ENCODE measurements at regions not wholly inside any gene's neighbourhood (a gene's known extent, or its start where the extent isn't known, plus 50 kb on each side); places are given as distances from the start of the nearest gene placed in this dataset.

DNA sequence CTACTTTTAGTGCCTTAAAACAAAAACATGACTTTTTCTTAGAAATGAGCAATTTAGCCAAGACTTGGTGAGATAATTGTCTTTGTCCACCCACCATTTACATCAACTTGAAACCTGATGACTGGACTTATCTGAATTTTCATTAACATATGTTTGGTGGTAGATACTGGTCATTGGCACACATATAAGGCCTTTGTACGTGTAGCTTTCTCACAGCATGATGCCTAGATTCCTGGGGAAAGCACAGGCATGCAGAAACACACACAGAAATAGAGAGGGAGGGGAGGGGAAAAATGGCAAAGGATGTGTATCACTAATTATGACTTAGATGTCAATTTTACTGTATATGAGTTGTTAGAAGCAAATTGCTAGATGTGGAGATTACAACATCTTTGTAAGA, 488.4 kb downstream of the NXPH1 start (continued):
- TF ChIP-seq ZNF175 (tag by site-specific recombination; IDR thresholded peaks at IDR 0.05) (no peak), ZBTB8A (tag by site-specific recombination; IDR thresholded peaks at IDR 0.05) (no peak), ZXDB (tag by site-specific recombination; IDR thresholded peaks at IDR 0.05) (no peak), ZNF660 (tag by site-specific recombination; IDR thresholded peaks at IDR 0.05) (no peak), ZNF600 (tag by site-specific recombination; IDR thresholded peaks at IDR 0.05) (no peak)

DNA sequence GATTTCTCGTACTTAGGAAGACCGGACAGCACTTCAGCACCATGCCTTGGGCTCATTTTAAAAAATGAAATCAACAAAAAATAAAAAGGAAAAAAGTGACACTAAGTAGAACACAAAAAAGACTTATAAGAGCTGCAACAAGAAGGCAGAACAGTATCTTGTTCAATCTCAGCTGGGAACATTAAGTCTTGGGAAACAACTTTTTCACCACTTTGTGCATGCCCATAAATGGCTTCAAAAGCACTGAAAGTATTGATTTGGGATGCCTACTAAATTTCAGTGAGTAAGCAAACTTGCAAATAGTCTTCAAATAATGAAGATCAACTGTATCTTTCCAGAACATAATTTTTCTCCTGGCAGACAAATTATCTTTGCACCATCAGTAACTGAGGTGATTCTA, 489.3 kb downstream of the NXPH1 start:
- no peaks in the 10 kb centered on the region for H3K4me1 ChIP-seq (ENCODE audit: control insufficient read depth, insufficient read depth, low read length)
- TF ChIP-seq ZNF19 (tag by site-specific recombination; IDR thresholded peaks at IDR 0.05; ENCODE audit: low read depth) (no peak), ZNF391 (tag by site-specific recombination; IDR thresholded peaks at IDR 0.05; ENCODE audit: borderline replicate concordance, low read depth) (no peak), ZNF792 (tag by site-specific recombination; IDR thresholded peaks at IDR 0.05) (no peak), ZNF121 (tag by site-specific recombination; IDR thresholded peaks at IDR 0.05) (no peak), BCL11B (tag by site-specific recombination; IDR thresholded peaks at IDR 0.05; ENCODE audit: low read depth) (no peak), ZNF248 (tag by site-specific recombination; IDR thresholded peaks at IDR 0.05) (no peak), ZNF292 (tag by site-specific recombination; IDR thresholded peaks at IDR 0.05; ENCODE audit: borderline replicate concordance, low read depth) (no peak)
- TF ChIP-seq, protein P1, sequence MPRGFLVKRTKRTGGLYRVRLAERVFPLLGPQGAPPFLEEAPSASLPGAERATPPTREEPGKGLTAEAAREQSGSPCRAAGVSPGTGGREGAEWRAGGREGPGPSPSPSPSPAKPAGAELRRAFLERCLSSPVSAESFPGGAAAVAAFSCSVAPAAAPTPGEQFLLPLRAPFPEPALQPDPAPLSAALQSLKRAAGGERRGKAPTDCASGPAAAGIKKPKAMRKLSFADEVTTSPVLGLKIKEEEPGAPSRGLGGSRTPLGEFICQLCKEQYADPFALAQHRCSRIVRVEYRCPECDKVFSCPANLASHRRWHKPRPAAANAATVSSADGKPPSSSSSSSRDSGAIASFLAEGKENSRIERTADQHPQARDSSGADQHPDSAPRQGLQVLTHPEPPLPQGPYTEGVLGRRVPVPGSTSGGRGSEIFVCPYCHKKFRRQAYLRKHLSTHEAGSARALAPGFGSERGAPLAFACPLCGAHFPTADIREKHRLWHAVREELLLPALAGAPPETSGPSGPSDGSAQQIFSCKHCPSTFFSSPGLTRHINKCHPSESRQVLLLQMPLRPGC (tag by site-specific recombination; IDR thresholded peaks at IDR 0.05): no peak
- TF ChIP-seq, protein P2, sequence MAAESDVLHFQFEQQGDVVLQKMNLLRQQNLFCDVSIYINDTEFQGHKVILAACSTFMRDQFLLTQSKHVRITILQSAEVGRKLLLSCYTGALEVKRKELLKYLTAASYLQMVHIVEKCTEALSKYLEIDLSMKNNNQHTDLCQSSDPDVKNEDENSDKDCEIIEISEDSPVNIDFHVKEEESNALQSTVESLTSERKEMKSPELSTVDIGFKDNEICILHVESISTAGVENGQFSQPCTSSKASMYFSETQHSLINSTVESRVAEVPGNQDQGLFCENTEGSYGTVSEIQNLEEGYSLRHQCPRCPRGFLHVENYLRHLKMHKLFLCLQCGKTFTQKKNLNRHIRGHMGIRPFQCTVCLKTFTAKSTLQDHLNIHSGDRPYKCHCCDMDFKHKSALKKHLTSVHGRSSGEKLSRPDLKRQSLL (tag by site-specific recombination; IDR thresholded peaks at IDR 0.05): no peak
- TF ChIP-seq, protein P3, sequence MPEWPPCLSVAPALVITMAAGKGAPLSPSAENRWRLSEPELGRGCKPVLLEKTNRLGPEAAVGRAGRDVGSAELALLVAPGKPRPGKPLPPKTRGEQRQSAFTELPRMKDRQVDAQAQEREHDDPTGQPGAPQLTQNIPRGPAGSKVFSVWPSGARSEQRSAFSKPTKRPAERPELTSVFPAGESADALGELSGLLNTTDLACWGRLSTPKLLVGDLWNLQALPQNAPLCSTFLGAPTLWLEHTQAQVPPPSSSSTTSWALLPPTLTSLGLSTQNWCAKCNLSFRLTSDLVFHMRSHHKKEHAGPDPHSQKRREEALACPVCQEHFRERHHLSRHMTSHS (tag by site-specific recombination; IDR thresholded peaks at IDR 0.05): no peak
- H3K27ac ChIP-seq (ENCODE audit: extremely low read depth, low read depth, low read length): no peak overlapping the region
- ChIA-PET POLR2A (no interaction called here), CTCF (no interaction called here)
- H3K4me3 ChIP-seq (ENCODE audit: low read depth, low read length): no peak overlapping the region
- H3K36me3 ChIP-seq (ENCODE audit: control insufficient read depth in 2 of 2, insufficient read depth in 1 of 2, low read length in 2 of 2): no peaks in the 10 kb centered on the region
- H3K9me3 ChIP-seq (ENCODE audit: control insufficient read depth, insufficient read depth, low read depth, low read length): no peaks in the 10 kb centered on the region

DNA sequence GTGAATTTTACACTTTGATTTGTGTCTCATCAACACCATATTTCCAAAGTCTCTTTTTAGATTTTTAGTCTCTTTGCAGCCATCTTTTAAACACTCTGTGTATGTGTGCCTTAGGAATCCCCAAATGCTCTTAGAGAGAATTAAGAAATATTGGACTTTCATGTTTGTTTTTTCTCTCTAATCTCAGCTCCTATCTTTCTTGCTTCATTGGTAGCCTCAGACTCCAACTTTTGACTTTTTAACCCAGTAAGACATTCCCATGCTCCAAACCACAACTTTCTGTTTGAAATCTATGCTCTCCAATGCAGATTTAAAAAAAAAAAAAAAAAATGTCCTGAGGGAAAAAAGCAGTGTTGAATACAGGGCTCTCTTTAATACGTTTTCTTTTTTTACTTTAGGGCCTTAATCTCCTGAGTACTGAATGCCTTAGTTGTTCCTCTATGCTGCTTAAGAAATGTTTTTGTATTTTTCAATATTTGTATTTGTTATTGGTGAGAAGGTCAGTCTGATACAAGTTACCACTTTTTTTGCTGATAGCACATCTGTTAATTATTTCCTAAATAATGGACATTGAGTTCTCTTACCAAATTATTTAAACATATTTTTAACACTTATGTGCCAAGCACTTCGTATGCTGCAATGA, 489.9 kb downstream of the NXPH1 start:
- no peaks in the 10 kb centered on the region for H3K4me1 ChIP-seq (ENCODE audit: control insufficient read depth, insufficient read depth, low read length)
- ChIA-PET CTCF (no interaction called here), POLR2A (no interaction called here)
- H3K27ac ChIP-seq (ENCODE audit: extremely low read depth, low read depth, low read length): no peak overlapping the region
- no peak overlapping the region for H3K4me3 ChIP-seq (ENCODE audit: low read depth, low read length)
- H3K36me3 ChIP-seq (ENCODE audit: control insufficient read depth in 2 of 2, insufficient read depth in 1 of 2, low read length in 2 of 2): no peaks in the 10 kb centered on the region
- H3K9me3 ChIP-seq (ENCODE audit: control insufficient read depth, insufficient read depth, low read depth, low read length): no peaks in the 10 kb centered on the region
- no peak for TF ChIP-seq ZNF660 (tag by site-specific recombination; IDR thresholded peaks at IDR 0.05)
- no peak for TF ChIP-seq ZFP69B (tag by site-specific recombination; IDR thresholded peaks at IDR 0.05)
- TF ChIP-seq, protein P4, sequence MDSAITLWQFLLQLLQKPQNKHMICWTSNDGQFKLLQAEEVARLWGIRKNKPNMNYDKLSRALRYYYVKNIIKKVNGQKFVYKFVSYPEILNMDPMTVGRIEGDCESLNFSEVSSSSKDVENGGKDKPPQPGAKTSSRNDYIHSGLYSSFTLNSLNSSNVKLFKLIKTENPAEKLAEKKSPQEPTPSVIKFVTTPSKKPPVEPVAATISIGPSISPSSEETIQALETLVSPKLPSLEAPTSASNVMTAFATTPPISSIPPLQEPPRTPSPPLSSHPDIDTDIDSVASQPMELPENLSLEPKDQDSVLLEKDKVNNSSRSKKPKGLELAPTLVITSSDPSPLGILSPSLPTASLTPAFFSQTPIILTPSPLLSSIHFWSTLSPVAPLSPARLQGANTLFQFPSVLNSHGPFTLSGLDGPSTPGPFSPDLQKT (IDR thresholded peaks at IDR 0.05; ENCODE audit: borderline replicate concordance, low read depth, low read length): no peak
- TF ChIP-seq KLF9 (tag by site-specific recombination; IDR thresholded peaks at IDR 0.05; ENCODE audit: low read depth): no peak
- no peak for TF ChIP-seq ZBTB17 (tag by site-specific recombination; IDR thresholded peaks at IDR 0.05)
- no peak for TF ChIP-seq ZNF341 (tag by site-specific recombination; IDR thresholded peaks at IDR 0.05; ENCODE audit: low read depth)
- TF ChIP-seq, protein P5, sequence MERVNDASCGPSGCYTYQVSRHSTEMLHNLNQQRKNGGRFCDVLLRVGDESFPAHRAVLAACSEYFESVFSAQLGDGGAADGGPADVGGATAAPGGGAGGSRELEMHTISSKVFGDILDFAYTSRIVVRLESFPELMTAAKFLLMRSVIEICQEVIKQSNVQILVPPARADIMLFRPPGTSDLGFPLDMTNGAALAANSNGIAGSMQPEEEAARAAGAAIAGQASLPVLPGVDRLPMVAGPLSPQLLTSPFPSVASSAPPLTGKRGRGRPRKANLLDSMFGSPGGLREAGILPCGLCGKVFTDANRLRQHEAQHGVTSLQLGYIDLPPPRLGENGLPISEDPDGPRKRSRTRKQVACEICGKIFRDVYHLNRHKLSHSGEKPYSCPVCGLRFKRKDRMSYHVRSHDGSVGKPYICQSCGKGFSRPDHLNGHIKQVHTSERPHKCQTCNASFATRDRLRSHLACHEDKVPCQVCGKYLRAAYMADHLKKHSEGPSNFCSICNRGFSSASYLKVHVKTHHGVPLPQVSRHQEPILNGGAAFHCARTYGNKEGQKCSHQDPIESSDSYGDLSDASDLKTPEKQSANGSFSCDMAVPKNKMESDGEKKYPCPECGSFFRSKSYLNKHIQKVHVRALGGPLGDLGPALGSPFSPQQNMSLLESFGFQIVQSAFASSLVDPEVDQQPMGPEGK (tag by site-specific recombination; IDR thresholded peaks at IDR 0.05): no peak
- TF ChIP-seq SETDB1 (IDR thresholded peaks at IDR 0.05; ENCODE audit: insufficient read length, low read length): no peak
- TF ChIP-seq ZNF433 (tag by site-specific recombination; IDR thresholded peaks at IDR 0.05; ENCODE audit: low read depth): no peak
- no peak for TF ChIP-seq ZNF626 (tag by site-specific recombination; IDR thresholded peaks at IDR 0.05)
- no peak for TF ChIP-seq ZEB2 (tag by site-specific recombination; IDR thresholded peaks at IDR 0.05)
- no peak for TF ChIP-seq SP7 (tag by site-specific recombination; IDR thresholded peaks at IDR 0.05)

Measured in HEK293 (cell line).